Sciatic nerve (tissue), 2 donors: ENCODE measurements at regions not wholly inside any gene's neighbourhood (a gene's known extent, or its start where the extent isn't known, plus 50 kb on each side); places are given as distances from the start of the nearest gene placed in this dataset.

Experiments used
- ATAC-seq: fragments of 200-7000 bp; cut with Tn5 transposase; one replicate; pipeline ENCODE4 v1.9.1; 2020; ENCODE audit warnings: mild to moderate bottlenecking, moderate library complexity
- DNase-seq: peaks from one replicate; pipeline ENCODE4 v3.0.0-alpha.2; 2020; ENCODE audit warnings: low spot score
- intact Hi-C: fragments of 100-400 bp; cut with DNase I; formaldehyde crosslinking; loops from one replicate; pipeline ENCODE4 v1.14.2; 2022
- donor health status: DM: no; HTN: no; CAD: no.
- donor health status: DM: no; HTN: no; CAD: no.

- DNase-seq (no peak), ATAC-seq (no peak)
- intact Hi-C loops, result no loop called here
Measured at GRCh38 chr14:81662570-81663197, 129.0 kb upstream of the SEL1L start.

- DNase-seq, result no peak
- intact Hi-C loops, result no loop called here
- no peak for ATAC-seq
Measured at GRCh38 chr14:81668626-81669274, 135.1 kb upstream of the SEL1L start.

- ATAC-seq, result no peak
Measured at GRCh38 chr14:81669308-81669707, 135.7 kb upstream of the SEL1L start.

GRCh38 chr14:81673930-81674329, 140.3 kb upstream of the SEL1L start:
- DNase-seq, result no peak
- intact Hi-C loops, result no loop called here
- no peak for ATAC-seq

More at GRCh38 chr14:81669308-81669707, 135.7 kb upstream of the SEL1L start:
- intact Hi-C loops, result no loop called here
- DNase-seq, result no peak

- intact Hi-C loops, result no loop called here
- no peak for DNase-seq
- ATAC-seq, result no peak
Measured at GRCh38 chr14:81676395-81676794, 142.7 kb upstream of the SEL1L start.

GRCh38 chr14:81676879-81677278, 143.2 kb upstream of the SEL1L start:
- DNase-seq, result no peak
- intact Hi-C loops, result no loop called here
- ATAC-seq, result no peak

- no peak for ATAC-seq
- intact Hi-C loops, result no loop called here
- DNase-seq, result no peak
Measured at GRCh38 chr14:81677736-81678135, 144.1 kb upstream of the SEL1L start.

- no peak for DNase-seq
- intact Hi-C loops, result no loop called here
- no peak for ATAC-seq
Measured at GRCh38 chr14:81679226-81679625, 145.6 kb upstream of the SEL1L start.

- no peak for DNase-seq
- ATAC-seq, result no peak
- intact Hi-C loops, result no loop called here
Measured at GRCh38 chr14:81681541-81681940, 147.9 kb upstream of the SEL1L start.

- ATAC-seq (no peak), DNase-seq (no peak)
- intact Hi-C loops, result no loop called here
Measured at GRCh38 chr14:81682134-81682533, 148.5 kb upstream of the SEL1L start.

- ATAC-seq (no peak), DNase-seq (no peak)
Measured at GRCh38 chr14:81682701-81683100, 149.0 kb upstream of the SEL1L start.

GRCh38 chr14:81684696-81685095, 151.0 kb upstream of the SEL1L start:
- intact Hi-C loops, result no loop called here
- DNase-seq (no peak), ATAC-seq (no peak)

More at GRCh38 chr14:81682701-81683100, 149.0 kb upstream of the SEL1L start:
- intact Hi-C loops, result no loop called here

- ATAC-seq (no peak), DNase-seq (no peak)
- intact Hi-C loops, result no loop called here
Measured at GRCh38 chr14:81686512-81686911, 152.9 kb upstream of the SEL1L start.

- DNase-seq (no peak), ATAC-seq (no peak)
- intact Hi-C loops, result no loop called here
Measured at GRCh38 chr14:81691931-81692330, 158.3 kb upstream of the SEL1L start.

- intact Hi-C loops, result no loop called here
- no peak for ATAC-seq
- DNase-seq, result no peak
Measured at GRCh38 chr14:81694419-81694818, 160.8 kb upstream of the SEL1L start.

- ATAC-seq, result no peak
- no peak for DNase-seq
- intact Hi-C loops, result no loop called here
Measured at GRCh38 chr14:81709681-81710080, 176.0 kb upstream of the SEL1L start.

GRCh38 chr14:81710232-81710845, 176.7 kb upstream of the SEL1L start:
- no peak for ATAC-seq
- intact Hi-C loops, result no loop called here
- no peak for DNase-seq

GRCh38 chr14:81715731-81716130, 182.1 kb upstream of the SEL1L start:
- intact Hi-C loops, result loop anchor here (5.0 kb wide), 1 partner anchor 393 kb away; no protein-coding TSS in a partner anchor
- DNase-seq (no peak), ATAC-seq (no peak)

- no peak for DNase-seq
- no peak for ATAC-seq
- intact Hi-C loops, result loop anchor here (5.0 kb wide), 1 partner anchor 395 kb away; no protein-coding TSS in a partner anchor
Measured at GRCh38 chr14:81716953-81717352, 183.3 kb upstream of the SEL1L start.

- intact Hi-C loops, result no loop called here
- no peak for DNase-seq
- ATAC-seq, result no peak
Measured at GRCh38 chr14:81723956-81724355, 190.3 kb upstream of the SEL1L start.
